ENCODE measurements at regions not wholly inside any gene's neighbourhood (a gene's known extent, or its start where the extent isn't known, plus 50 kb on each side); places are given as distances from the start of the nearest gene placed in this dataset.

GRCh38 chr2:111239581-111240249 lies 119.0 kb downstream of the BCL2L11 start:
- TF ChIP-seq EZH2 (IDR thresholded peaks at IDR 0.05; ENCODE audit: low read depth, low read length, severe bottlenecking) (no peak), CTCF (IDR thresholded peaks at IDR 0.05; ENCODE audit: control extremely low read depth in 1 of 3, insufficient read depth in 1 of 3, low read depth in 1 of 3, low read length in 3 of 3) (no peak), CEBPB (IDR thresholded peaks at IDR 0.05; ENCODE audit: low read depth, low read length) (no peak), SP1 (IDR thresholded peaks at IDR 0.05; ENCODE audit: low read depth, low read length) (no peak), CREB1 (IDR thresholded peaks at IDR 0.05) (no peak)

All from H1 (cell line).